ENCODE measurements at regions not wholly inside any gene's neighbourhood (a gene's known extent, or its start where the extent isn't known, plus 50 kb on each side); places are given as distances from the start of the nearest gene placed in this dataset.

GRCh38 chr2:145094370-145094769 lies 574.5 kb upstream of the ZEB2 start:
- no peak for DNase-seq (ENCODE audit: low read depth in 4 of 6, low spot score in 6 of 6)

DNA sequence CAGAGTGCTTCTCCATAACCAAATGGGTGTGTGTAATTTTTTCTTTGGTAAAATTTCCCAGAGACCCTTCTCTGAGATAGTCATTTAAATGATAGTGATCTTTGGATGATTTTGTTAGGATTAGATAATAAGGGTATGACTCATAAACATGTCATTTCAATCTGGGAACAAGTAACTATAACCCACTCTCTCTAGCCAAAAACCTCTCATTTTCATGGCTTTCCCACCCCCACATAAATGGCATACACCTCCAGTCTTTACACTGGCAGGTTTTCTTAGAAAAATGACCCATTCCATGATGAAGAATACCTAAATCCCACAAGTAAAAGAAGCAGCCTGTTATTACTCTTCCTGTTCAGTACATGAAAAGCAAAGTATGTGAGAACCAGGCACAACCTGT lies 572.0 kb upstream of the ZEB2 start:
- no peak overlapping the region for H3K27ac ChIP-seq (ENCODE audit: low read depth, low read length)
- H3K4me1 ChIP-seq (ENCODE audit: control insufficient read depth, insufficient read depth, low read length), result no peaks in the 10 kb centered on the region
- H3K27me3 ChIP-seq (ENCODE audit: control insufficient read depth, insufficient read depth, low read length), result no peaks in the 10 kb centered on the region
- DNase-seq (ENCODE audit: low read depth in 4 of 6, low spot score in 6 of 6), result no peak
- H3K9me3 ChIP-seq (ENCODE audit: control insufficient read depth, insufficient read depth, low read length), result no peaks in the 10 kb centered on the region
- no peaks in the 10 kb centered on the region for H3K36me3 ChIP-seq (ENCODE audit: control insufficient read depth, insufficient read depth, low read length)
- no peak overlapping the region for H3K4me3 ChIP-seq (ENCODE audit: low read depth, low read length)

More at GRCh38 chr2:145094370-145094769, 574.5 kb upstream of the ZEB2 start:
- Histone ChIP-seq H3K4me1 (ENCODE audit: control insufficient read depth, insufficient read depth, low read length) (no peaks in the 10 kb centered on the region), H3K27ac (ENCODE audit: low read depth, low read length) (no peak overlapping the region), H3K36me3 (ENCODE audit: control insufficient read depth, insufficient read depth, low read length) (no peaks in the 10 kb centered on the region), H3K4me3 (ENCODE audit: low read depth, low read length) (no peak overlapping the region), H3K27me3 (ENCODE audit: control insufficient read depth, insufficient read depth, low read length) (no peaks in the 10 kb centered on the region), H3K9me3 (ENCODE audit: control insufficient read depth, insufficient read depth, low read length) (no peaks in the 10 kb centered on the region)

- DNase-seq (ENCODE audit: low read depth in 4 of 6, low spot score in 6 of 6), result no peak
- Histone ChIP-seq H3K4me1 (ENCODE audit: control insufficient read depth, insufficient read depth, low read length) (no peaks in the 10 kb centered on the region), H3K36me3 (ENCODE audit: control insufficient read depth, insufficient read depth, low read length) (no peaks in the 10 kb centered on the region), H3K27me3 (ENCODE audit: control insufficient read depth, insufficient read depth, low read length) (no peaks in the 10 kb centered on the region), H3K27ac (ENCODE audit: low read depth, low read length) (no peak overlapping the region), H3K4me3 (ENCODE audit: low read depth, low read length) (no peak overlapping the region), H3K9me3 (ENCODE audit: control insufficient read depth, insufficient read depth, low read length) (no peaks in the 10 kb centered on the region)
- no CpG with 5 or more reads among the region's 2 CpGs for WGBS (ENCODE audit: insufficient coverage)
Measured at GRCh38 chr2:145090841-145091761, 571.2 kb upstream of the ZEB2 start.

- no peak for DNase-seq (ENCODE audit: low read depth in 4 of 6, low spot score in 6 of 6)
- no CpG with 5 or more reads among the region's 2 CpGs for WGBS (ENCODE audit: insufficient coverage)
Measured at GRCh38 chr2:145088756-145089155, 568.8 kb upstream of the ZEB2 start.

DNA sequence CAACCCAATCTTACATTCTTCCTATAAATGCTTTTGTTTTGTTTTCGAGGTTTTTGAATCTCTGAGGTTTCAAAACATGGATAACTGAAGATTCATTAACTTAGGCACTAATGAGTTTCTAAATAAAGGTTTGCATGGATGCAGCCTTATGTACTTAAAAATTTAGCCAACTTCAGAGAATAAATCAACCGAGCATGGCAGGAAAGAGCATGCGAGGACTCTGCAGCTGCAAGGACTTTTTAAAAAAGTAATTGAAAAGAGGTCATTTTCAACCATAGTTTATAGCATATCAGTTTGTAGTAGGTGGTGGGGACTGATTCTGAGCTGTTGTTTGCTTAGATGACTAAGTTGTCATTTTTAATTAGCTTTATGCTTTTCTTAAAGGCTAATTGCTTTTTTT lies 567.0 kb upstream of the ZEB2 start:
- Histone ChIP-seq H3K9me3 (ENCODE audit: control insufficient read depth, insufficient read depth, low read length) (no peaks in the 10 kb centered on the region), H3K27me3 (ENCODE audit: control insufficient read depth, insufficient read depth, low read length) (no peaks in the 10 kb centered on the region), H3K4me1 (ENCODE audit: control insufficient read depth, insufficient read depth, low read length) (no peaks in the 10 kb centered on the region), H3K36me3 (ENCODE audit: control insufficient read depth, insufficient read depth, low read length) (no peaks in the 10 kb centered on the region), H3K27ac (ENCODE audit: low read depth, low read length) (no peak overlapping the region), H3K4me3 (ENCODE audit: low read depth, low read length) (no peak overlapping the region)
- no peak for DNase-seq (ENCODE audit: low read depth in 4 of 6, low spot score in 6 of 6)
- no CpG with 5 or more reads among the region's 3 CpGs for WGBS (ENCODE audit: insufficient coverage)

More at GRCh38 chr2:145088756-145089155, 568.8 kb upstream of the ZEB2 start:
- no peaks in the 10 kb centered on the region for H3K36me3 ChIP-seq (ENCODE audit: control insufficient read depth, insufficient read depth, low read length)
- no peak overlapping the region for H3K27ac ChIP-seq (ENCODE audit: low read depth, low read length)
- H3K4me1 ChIP-seq (ENCODE audit: control insufficient read depth, insufficient read depth, low read length), result no peaks in the 10 kb centered on the region
- no peak overlapping the region for H3K4me3 ChIP-seq (ENCODE audit: low read depth, low read length)
- no peaks in the 10 kb centered on the region for H3K9me3 ChIP-seq (ENCODE audit: control insufficient read depth, insufficient read depth, low read length)
- H3K27me3 ChIP-seq (ENCODE audit: control insufficient read depth, insufficient read depth, low read length), result no peaks in the 10 kb centered on the region

GRCh38 chr2:145085612-145086011 lies 565.7 kb upstream of the ZEB2 start:
- no peak for DNase-seq (ENCODE audit: low read depth in 4 of 6, low spot score in 6 of 6)
- Histone ChIP-seq H3K27ac (ENCODE audit: low read depth, low read length) (no peak overlapping the region), H3K4me3 (ENCODE audit: low read depth, low read length) (no peak overlapping the region), H3K4me1 (ENCODE audit: control insufficient read depth, insufficient read depth, low read length) (no peaks in the 10 kb centered on the region), H3K36me3 (ENCODE audit: control insufficient read depth, insufficient read depth, low read length) (no peaks in the 10 kb centered on the region), H3K9me3 (ENCODE audit: control insufficient read depth, insufficient read depth, low read length) (no peaks in the 10 kb centered on the region), H3K27me3 (ENCODE audit: control insufficient read depth, insufficient read depth, low read length) (no peaks in the 10 kb centered on the region)
- 100% methylated on average over 1 of the region's 3 CpGs for WGBS (ENCODE audit: insufficient coverage)

DNA sequence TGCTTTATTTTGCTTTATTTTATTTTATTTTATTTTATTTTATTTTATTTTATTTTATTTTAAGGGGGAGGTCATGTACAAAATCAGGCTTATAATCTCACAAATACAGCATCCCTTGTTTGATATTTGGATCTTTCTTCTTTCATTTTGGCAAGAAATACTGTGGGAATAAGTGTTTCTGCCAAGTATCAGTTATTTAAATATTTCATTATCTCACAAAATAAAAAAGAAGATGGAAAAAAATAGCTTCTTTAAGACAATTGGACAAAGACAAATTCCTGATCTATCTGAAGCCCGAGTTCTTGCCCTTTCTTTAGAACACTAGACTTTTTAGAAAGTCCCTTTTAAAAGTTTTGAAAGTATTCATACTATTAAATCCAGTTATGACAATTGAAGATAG lies 560.5 kb upstream of the ZEB2 start:
- H3K36me3 ChIP-seq (ENCODE audit: control insufficient read depth, insufficient read depth, low read length), result no peaks in the 10 kb centered on the region
- no peak for DNase-seq (ENCODE audit: low read depth in 4 of 6, low spot score in 6 of 6)
- WGBS (ENCODE audit: insufficient coverage), result no CpG with 5 or more reads among the region's 1 CpG

DNA sequence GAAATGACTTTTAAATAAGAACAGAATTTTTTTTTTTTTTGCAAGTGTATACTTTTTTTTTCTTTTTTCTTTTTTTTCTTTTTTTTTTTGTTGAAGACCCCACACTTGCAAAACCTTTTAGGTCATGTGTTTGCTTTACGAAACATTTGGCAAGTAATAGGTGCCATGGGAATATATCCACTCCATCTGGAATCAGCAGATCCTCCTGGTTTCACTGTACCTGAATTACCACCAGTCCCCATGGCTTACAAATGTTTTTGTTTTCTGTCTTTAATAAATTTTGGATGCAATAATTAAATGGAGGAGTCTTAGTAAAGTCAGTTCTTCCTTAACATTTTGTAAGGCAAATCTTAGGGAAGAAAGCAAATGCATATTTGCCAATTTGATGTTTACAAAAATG lies 559.7 kb upstream of the ZEB2 start:
- H3K9me3 ChIP-seq (ENCODE audit: control insufficient read depth, insufficient read depth, low read length), result no peaks in the 10 kb centered on the region
- no peak overlapping the region for H3K27ac ChIP-seq (ENCODE audit: low read depth, low read length)
- no CpG with 5 or more reads among the region's 1 CpG for WGBS (ENCODE audit: insufficient coverage)
- H3K27me3 ChIP-seq (ENCODE audit: control insufficient read depth, insufficient read depth, low read length), result no peaks in the 10 kb centered on the region
- peak in 1 of 6 donors; percentile 14 for DNase-seq (ENCODE audit: low read depth in 4 of 6, low spot score in 6 of 6)
- no peaks in the 10 kb centered on the region for H3K36me3 ChIP-seq (ENCODE audit: control insufficient read depth, insufficient read depth, low read length)
- no peak overlapping the region for H3K4me3 ChIP-seq (ENCODE audit: low read depth, low read length)
- no peaks in the 10 kb centered on the region for H3K4me1 ChIP-seq (ENCODE audit: control insufficient read depth, insufficient read depth, low read length)

More for the DNA sequence above, 560.5 kb upstream of the ZEB2 start:
- Histone ChIP-seq H3K4me1 (ENCODE audit: control insufficient read depth, insufficient read depth, low read length) (no peaks in the 10 kb centered on the region), H3K27ac (ENCODE audit: low read depth, low read length) (no peak overlapping the region), H3K4me3 (ENCODE audit: low read depth, low read length) (no peak overlapping the region), H3K9me3 (ENCODE audit: control insufficient read depth, insufficient read depth, low read length) (no peaks in the 10 kb centered on the region), H3K27me3 (ENCODE audit: control insufficient read depth, insufficient read depth, low read length) (no peaks in the 10 kb centered on the region)

- Histone ChIP-seq H3K27ac (ENCODE audit: low read depth, low read length) (no peak overlapping the region), H3K9me3 (ENCODE audit: control insufficient read depth, insufficient read depth, low read length) (no peaks in the 10 kb centered on the region), H3K4me3 (ENCODE audit: low read depth, low read length) (no peak overlapping the region), H3K27me3 (ENCODE audit: control insufficient read depth, insufficient read depth, low read length) (no peaks in the 10 kb centered on the region), H3K36me3 (ENCODE audit: control insufficient read depth, insufficient read depth, low read length) (no peaks in the 10 kb centered on the region), H3K4me1 (ENCODE audit: control insufficient read depth, insufficient read depth, low read length) (no peaks in the 10 kb centered on the region)
- DNase-seq (ENCODE audit: low read depth in 4 of 6, low spot score in 6 of 6), result no peak
- no CpG with 5 or more reads among the region's 1 CpG for WGBS (ENCODE audit: insufficient coverage)
Measured at GRCh38 chr2:145078923-145079322, 559.0 kb upstream of the ZEB2 start.

DNA sequence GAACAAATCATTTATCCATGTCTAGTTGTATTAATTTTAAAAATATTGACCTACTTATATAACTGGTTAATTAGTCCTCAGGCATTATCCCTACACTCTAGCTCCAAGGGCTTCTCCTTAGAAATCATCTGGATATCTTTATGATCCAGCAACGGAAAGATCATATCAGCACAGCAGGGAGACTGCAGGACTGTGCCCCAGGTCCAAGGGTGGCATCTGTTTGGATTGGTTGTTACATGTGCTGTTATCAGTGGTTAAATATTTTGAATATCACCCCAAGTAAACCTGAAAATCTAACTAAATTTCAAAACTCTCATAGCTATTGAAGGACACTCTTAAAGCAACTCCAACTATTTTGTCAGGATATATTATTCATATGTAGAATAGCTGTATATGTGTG lies 556.2 kb upstream of the ZEB2 start:
- WGBS (ENCODE audit: insufficient coverage), result no CpG with 5 or more reads among the region's 1 CpG
- no peak for DNase-seq (ENCODE audit: low read depth in 4 of 6, low spot score in 6 of 6)
- Histone ChIP-seq H3K27me3 (ENCODE audit: control insufficient read depth, insufficient read depth, low read length) (no peaks in the 10 kb centered on the region), H3K36me3 (ENCODE audit: control insufficient read depth, insufficient read depth, low read length) (no peaks in the 10 kb centered on the region), H3K4me3 (ENCODE audit: low read depth, low read length) (no peak overlapping the region), H3K27ac (ENCODE audit: low read depth, low read length) (no peak overlapping the region), H3K4me1 (ENCODE audit: control insufficient read depth, insufficient read depth, low read length) (no peaks in the 10 kb centered on the region), H3K9me3 (ENCODE audit: control insufficient read depth, insufficient read depth, low read length) (no peaks in the 10 kb centered on the region)
